HFF-Myc (cell line): ENCODE measurements at regions not wholly inside any gene's neighbourhood (a gene's known extent, or its start where the extent isn't known, plus 50 kb on each side); places are given as distances from the start of the nearest gene placed in this dataset.
"Not testable (repeated sequence)": the region's sequence is repeated elsewhere in the genome, so short reads cannot be mapped to it uniquely, and the experiment has no call there.

Source experiments
- DNase-seq: peaks from one replicate; pipeline ENCODE4 v3.0.0-alpha.2; 2011; ENCODE audit warnings: low read depth; ENCODE audit errors: extremely low read depth
- H3K4me3 ChIP-seq: replicated peaks from 2 replicates; pipeline ENCODE4 v1.5.1; 2011; ENCODE audit warnings: low read depth, mild to moderate bottlenecking, control low read depth, low read length

GRCh38 chr10:46645110-46645509, 66.2 kb downstream of the SYT15 start:
- not testable (repeated sequence) for H3K4me3 ChIP-seq, DNase-seq

- DNase-seq, H3K4me3 ChIP-seq: not testable (repeated sequence)
Measured at GRCh38 chr10:46646132-46646531, 67.2 kb downstream of the SYT15 start.

GRCh38 chr10:46650967-46651366, 72.0 kb downstream of the SYT15 start:
- not testable (repeated sequence) for H3K4me3 ChIP-seq, DNase-seq

- DNase-seq, H3K4me3 ChIP-seq: not testable (repeated sequence)
Measured at GRCh38 chr10:46657437-46657836, 78.5 kb downstream of the SYT15 start.

- not testable (repeated sequence) for DNase-seq, H3K4me3 ChIP-seq
Measured at GRCh38 chr10:46660027-46660834, 81.3 kb downstream of the SYT15 start.

- not testable (repeated sequence) for DNase-seq, H3K4me3 ChIP-seq
Measured at GRCh38 chr10:46660835-46661164, 81.9 kb downstream of the SYT15 start.

- DNase-seq, H3K4me3 ChIP-seq: not testable (repeated sequence)
Measured at GRCh38 chr10:46665536-46665935, 86.6 kb downstream of the SYT15 start.

- H3K4me3 ChIP-seq, DNase-seq: not testable (repeated sequence)
Measured at GRCh38 chr10:46668357-46668997, 89.5 kb downstream of the SYT15 start.

- not testable (repeated sequence) for DNase-seq, H3K4me3 ChIP-seq
Measured at GRCh38 chr10:46677836-46678435, 99.0 kb downstream of the SYT15 start.

- not testable (repeated sequence) for DNase-seq
Measured at GRCh38 chr10:46691397-46691796, 112.5 kb downstream of the SYT15 start.

GRCh38 chr10:46693218-46693617, 114.3 kb downstream of the SYT15 start:
- not testable (repeated sequence) for DNase-seq, H3K4me3 ChIP-seq

More at GRCh38 chr10:46691397-46691796, 112.5 kb downstream of the SYT15 start:
- H3K4me3 ChIP-seq = not testable (repeated sequence)

GRCh38 chr10:46717264-46717663, 138.3 kb downstream of the SYT15 start:
- not testable (repeated sequence) for H3K4me3 ChIP-seq, DNase-seq

GRCh38 chr10:46718014-46718413, 139.1 kb downstream of the SYT15 start:
- not testable (repeated sequence) for H3K4me3 ChIP-seq, DNase-seq

GRCh38 chr10:46720386-46720785, 141.5 kb downstream of the SYT15 start:
- not testable (repeated sequence) for DNase-seq

GRCh38 chr10:46720811-46721518, 142.0 kb downstream of the SYT15 start:
- DNase-seq, H3K4me3 ChIP-seq: not testable (repeated sequence)

More at GRCh38 chr10:46720386-46720785, 141.5 kb downstream of the SYT15 start:
- not testable (repeated sequence) for H3K4me3 ChIP-seq

- not testable (repeated sequence) for DNase-seq, H3K4me3 ChIP-seq
Measured at GRCh38 chr10:46724258-46724657, 145.3 kb downstream of the SYT15 start.

GRCh38 chr10:46728359-46728758, 149.4 kb downstream of the SYT15 start:
- not testable (repeated sequence) for DNase-seq, H3K4me3 ChIP-seq

- DNase-seq, H3K4me3 ChIP-seq: not testable (repeated sequence)
Measured at GRCh38 chr10:46730729-46731128, 151.8 kb downstream of the SYT15 start.
